Testis (tissue), 2 donors: ENCODE measurements at regions not wholly inside any gene's neighbourhood (a gene's known extent, or its start where the extent isn't known, plus 50 kb on each side); places are given as distances from the start of the nearest gene placed in this dataset.

Experiments
- POLR2A ChIP-seq: fragments of 450-650 bp; IDR thresholded peaks from one replicate; pipeline ENCODE4 v1.6.1; 2017; ENCODE audit warnings: antibody characterized with exemption, mild to moderate bottlenecking, moderate library complexity
- TF ChIP-seq, protein P1 (sequence below), 3 experiments: fragments of 450-650 bp in 2 of 3; fragments of 200-600 bp in 1 of 3; sonication (generic) in 1 of 3; IDR thresholded peaks; one replicate each; pipeline ENCODE4 v1.5.1; 2016 to 2019; ENCODE audit warnings: antibody characterized with exemption in 3 of 3, mild to moderate bottlenecking in 2 of 3, moderate library complexity in 1 of 3

- TF ChIP-seq, protein P1, sequence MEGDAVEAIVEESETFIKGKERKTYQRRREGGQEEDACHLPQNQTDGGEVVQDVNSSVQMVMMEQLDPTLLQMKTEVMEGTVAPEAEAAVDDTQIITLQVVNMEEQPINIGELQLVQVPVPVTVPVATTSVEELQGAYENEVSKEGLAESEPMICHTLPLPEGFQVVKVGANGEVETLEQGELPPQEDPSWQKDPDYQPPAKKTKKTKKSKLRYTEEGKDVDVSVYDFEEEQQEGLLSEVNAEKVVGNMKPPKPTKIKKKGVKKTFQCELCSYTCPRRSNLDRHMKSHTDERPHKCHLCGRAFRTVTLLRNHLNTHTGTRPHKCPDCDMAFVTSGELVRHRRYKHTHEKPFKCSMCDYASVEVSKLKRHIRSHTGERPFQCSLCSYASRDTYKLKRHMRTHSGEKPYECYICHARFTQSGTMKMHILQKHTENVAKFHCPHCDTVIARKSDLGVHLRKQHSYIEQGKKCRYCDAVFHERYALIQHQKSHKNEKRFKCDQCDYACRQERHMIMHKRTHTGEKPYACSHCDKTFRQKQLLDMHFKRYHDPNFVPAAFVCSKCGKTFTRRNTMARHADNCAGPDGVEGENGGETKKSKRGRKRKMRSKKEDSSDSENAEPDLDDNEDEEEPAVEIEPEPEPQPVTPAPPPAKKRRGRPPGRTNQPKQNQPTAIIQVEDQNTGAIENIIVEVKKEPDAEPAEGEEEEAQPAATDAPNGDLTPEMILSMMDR (IDR thresholded peaks at IDR 0.05), result no peak
- no peak for TF ChIP-seq POLR2A
Measured at GRCh38 chr5:3155717-3156116, 404.2 kb upstream of the IRX2 start.
